Heart left ventricle (tissue), 13 donors: ENCODE measurements at regions not wholly inside any gene's neighbourhood (a gene's known extent, or its start where the extent isn't known, plus 50 kb on each side); places are given as distances from the start of the nearest gene placed in this dataset.

Source experiments
- CTCF ChIP-seq, 12 donors: fragments of 200-600 bp; sonication (generic) in 4 of 12; IDR thresholded peaks; one replicate each; pipeline versions ENCODE4 v1.5.0 to v1.8.0; 2018 to 2022; ENCODE audit warnings: antibody characterized with exemption in 12 of 12, mild to moderate bottlenecking in 5 of 12
- POLR2A ChIP-seq, 2 donors: fragments of 450-650 bp; IDR thresholded peaks; one replicate each; pipeline ENCODE4 v1.6.1; 2017; ENCODE audit warnings: antibody characterized with exemption in 2 of 2, mild to moderate bottlenecking in 2 of 2, moderate library complexity in 2 of 2
- donor health status: ischemic (EF 13 %, LVEDD 7.1; RV severe dilation, severe dysfunction).
- donor health status: DM: no; HTN: yes; CAD: no.
- donor health status: DM: no; HTN: no; CAD: no.
- donor health status: ischemic (EF 25% LVEDD 6.9; RV normal size, moderate dysfunction).
- donor health status: ischemic (EF 25% LVEDD 5.7; RV mildly dilated, moderate dysfunction).
- donor health status: ischemic (EF 35%, LVEDD 5.7; RV mildly dilated, moderate dysfunction).
- donor health status: nonischemic (EF 11% LVEDD 7.7; RV severe dilation, severe dysfunction).
- donor health status: DM: yes; HTN: yes; CAD: no.
- donor health status: PGD.
- donor health status: ischemic (EF 29% LVEDD 5.4; RV normal size, mild dysfunction).
- donor health status: nonischemic (EF 23%, LVEDD 6.1; RV moderate dilation, normal function).

GRCh38 chr12:31855427-31855826, 103.8 kb upstream of the RESF1 start:
- TF ChIP-seq CTCF (IDR thresholded peaks at IDR 0.05) = no peak
- no peak for TF ChIP-seq POLR2A (IDR thresholded peaks at IDR 0.05)
